Forelimb muscle (tissue), 1 donor: ENCODE measurements at regions not wholly inside any gene's neighbourhood (a gene's known extent, or its start where the extent isn't known, plus 50 kb on each side); places are given as distances from the start of the nearest gene placed in this dataset.

Experiments used
- DNase-seq: peaks from one replicate; pipeline ENCODE4 v3.0.0-alpha.2; 2013; ENCODE audit warnings: low read depth

DNA sequence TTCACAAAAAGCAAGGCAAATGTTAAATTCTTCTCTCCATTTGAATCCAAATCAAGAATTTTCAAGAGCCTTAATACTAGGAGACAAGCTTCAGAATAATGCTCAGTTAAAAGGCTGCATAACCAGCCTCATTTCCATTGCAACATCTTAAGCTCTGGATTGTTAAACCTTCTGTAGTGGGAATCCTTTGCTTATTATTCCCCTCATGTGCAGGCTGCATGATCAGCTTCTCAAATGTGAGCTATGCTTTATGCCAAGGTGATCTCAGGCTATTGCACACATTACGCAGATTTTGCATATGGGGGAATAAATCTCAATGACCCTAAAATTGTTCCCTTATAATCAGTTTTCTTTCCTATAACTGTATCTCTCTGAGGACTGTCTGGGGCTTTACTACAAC, 71.7 kb upstream of the CCDC196 start:
- DNase-seq = no peak

DNA sequence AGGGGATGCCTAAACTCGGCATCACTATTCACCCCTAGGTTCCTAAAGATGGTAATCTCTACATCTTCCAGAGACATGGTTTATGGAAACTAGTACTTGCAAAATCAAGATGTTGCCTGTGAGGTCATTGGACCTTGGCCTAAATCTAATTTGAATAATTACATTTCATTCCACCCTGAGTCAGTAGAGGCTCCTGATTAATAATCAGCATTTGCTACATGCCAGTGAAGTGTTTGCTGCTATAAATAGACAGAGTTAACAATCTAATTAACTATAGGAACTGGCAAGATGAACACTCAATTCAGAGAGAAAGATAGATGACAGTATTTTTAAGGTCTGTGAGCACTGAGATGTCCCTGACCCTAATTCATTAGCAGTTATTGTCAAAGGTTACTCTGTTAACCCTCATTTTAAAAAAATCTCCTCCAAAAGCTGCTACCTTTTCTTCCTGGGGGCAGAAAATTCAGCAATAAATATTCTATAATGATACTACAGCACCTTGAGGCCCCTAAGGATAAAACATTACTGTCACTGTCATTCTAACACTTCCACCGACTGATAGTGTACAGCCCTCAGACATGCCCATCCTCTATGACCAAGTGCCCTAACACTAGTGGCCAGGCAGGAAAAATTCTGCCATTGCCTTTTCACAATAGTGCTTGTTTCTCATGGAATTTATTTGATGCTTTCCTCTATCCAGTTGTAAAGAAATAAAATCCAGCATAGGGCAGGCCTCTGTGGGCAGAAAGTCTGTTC, 65.7 kb upstream of the CCDC196 start:
- DNase-seq = no peak

DNA sequence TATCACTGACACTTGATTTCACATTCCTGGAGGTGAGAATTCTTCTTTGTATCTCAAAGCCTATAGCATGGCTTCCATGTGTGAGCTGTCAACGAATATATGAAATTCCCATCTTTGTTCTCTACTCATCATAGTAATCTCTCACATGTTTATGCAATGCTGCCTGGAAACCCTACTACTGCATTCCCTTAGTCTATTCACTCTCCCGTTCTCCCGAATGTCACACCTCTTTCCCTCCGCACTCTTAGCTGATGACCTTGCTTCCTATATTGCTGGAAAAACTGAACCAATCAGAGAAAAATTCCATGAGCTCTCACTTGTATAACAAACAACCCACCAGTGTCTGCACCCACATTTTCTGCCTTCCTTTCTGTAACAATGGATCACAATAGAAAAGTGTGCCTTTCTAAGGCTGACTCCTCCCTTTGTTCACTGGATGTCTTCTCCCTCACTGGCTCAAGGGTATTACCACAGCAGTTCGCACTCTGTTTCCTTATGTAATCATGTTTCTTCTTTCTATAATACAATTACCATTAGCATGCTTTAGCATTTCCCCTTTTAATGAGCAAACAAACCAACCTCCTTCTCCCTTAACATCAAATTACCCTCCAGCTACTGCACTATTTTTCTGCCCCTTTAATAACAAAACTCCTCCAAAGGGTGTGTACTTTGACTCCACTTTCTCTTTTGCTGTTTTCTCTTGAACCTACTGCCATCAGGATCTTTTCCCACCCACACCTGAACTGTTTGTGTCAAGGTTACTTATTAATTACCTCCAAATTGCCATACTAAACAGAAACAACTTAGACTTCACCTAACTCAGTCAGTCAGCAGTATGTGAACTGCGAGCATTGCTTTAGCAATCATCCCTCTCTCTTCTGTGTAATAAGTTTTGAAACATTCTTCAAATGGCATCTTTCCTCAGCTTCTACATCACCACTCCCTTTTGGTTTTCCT, 63.9 kb upstream of the CCDC196 start:
- DNase-seq = no peak

DNA sequence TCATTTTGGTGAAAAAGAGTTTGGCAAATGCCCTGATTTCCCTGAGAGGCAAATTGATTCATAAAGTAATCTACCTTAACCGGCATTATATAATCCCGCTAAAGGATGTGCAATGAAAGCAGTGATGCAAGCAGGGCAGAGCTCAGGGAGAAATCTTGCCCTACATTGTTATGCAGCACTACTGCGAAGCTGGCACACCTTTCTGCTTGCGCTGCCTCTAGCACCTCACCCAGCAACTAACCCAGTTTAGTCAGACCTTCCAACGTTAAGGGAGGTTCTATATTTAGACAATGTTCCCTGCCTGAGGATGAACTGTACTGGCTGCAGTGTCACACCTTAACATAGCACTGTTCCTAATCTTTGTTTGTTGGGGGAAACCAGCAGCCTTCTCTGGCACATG, 60.8 kb upstream of the CCDC196 start:
- no peak for DNase-seq

DNA sequence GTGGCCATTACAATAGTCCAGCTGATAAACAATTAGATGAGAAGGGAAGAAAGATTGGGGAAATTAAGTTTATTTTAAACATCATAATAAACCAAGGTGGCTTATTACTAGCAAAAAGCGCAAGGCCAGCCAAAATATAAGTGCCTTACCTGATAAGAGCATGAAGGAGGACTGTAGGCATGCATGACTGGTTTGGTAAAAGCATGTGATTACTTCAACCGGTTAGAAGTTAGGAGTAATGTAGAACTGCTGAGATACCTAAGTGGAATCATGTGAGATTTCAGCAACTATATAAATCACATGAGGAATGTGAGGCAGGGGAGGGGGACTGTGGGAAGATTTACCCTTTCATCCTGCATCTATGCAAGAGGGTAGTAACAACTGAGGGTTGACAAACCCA, 59.7 kb upstream of the CCDC196 start:
- no peak for DNase-seq

DNA sequence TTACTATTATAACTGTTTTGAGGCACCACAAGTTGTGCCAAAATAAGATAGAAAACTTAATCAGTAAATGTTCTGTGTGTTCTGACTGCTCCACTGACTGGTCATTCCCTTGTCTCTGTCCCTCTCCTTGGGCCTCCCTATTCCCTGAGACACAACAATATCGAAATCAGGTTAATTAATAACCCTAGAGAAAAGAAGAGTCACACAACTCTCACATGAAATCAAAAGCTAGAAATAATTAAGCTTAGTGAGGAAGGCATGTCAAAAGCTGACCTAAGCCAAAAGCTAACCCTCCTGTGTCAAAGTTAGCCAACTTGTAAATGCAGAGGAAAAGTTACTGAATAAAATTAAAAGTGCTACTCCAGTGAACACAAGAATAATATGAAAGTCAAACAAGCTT, 53.8 kb upstream of the CCDC196 start:
- no peak for DNase-seq

DNA sequence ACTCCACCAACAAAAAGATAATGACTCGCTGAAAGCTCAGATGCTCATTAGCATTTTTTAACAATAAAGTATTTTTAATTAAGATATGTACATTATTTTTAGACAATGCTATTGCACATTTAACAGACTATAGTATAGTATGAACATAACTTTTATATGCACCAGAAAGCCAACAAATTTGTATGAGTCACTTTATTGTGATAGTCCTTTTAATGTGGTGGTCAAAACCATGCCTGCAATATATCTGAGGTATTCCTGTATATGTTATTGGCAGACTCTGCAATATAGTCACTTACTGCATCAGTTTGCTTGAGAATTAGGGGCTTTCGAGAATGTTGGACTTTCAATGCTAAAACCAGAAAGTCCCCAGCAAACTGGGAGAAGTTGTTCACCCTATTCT, 51.7 kb upstream of the CCDC196 start:
- no peak for DNase-seq

DNA sequence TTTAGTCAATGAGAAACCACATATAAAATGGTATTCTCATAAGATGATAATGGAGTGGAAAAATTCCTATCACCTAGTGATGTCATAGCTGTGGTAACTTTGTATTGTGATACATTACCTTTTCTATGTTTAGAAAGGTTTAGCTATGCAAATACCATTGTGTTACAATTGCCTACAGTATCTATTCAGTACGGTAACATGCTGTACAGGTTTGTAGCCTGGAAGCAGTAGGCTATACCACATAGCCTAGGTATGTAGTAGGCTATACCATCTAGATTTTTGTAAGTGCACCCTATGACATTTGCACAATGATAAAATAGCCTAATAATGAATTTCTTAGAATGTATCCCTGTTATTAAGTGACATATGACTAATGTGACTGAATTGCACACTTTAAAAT, 50.5 kb upstream of the CCDC196 start:
- DNase-seq = no peak
